DND-41 (cell line): ENCODE measurements at regions not wholly inside any gene's neighbourhood (a gene's known extent, or its start where the extent isn't known, plus 50 kb on each side); places are given as distances from the start of the nearest gene placed in this dataset.

Source experiments
- EZH2 ChIP-seq: IDR thresholded peaks from 3 replicates; pipeline ENCODE4 v1.6.1; 2012; ENCODE audit warnings: borderline replicate concordance, low read depth, mild to moderate bottlenecking, moderate library complexity, low read length, inconsistent platforms; ENCODE audit not compliant: severe bottlenecking
- TF ChIP-seq, protein P1 (sequence below): IDR thresholded peaks from 2 replicates; pipeline ENCODE4 v1.5.1; 2012; ENCODE audit warnings: borderline replicate concordance, low read length, moderate library complexity, mild to moderate bottlenecking; ENCODE audit not compliant: poor library complexity, severe bottlenecking; ENCODE audit errors: extremely low read depth

DNA sequence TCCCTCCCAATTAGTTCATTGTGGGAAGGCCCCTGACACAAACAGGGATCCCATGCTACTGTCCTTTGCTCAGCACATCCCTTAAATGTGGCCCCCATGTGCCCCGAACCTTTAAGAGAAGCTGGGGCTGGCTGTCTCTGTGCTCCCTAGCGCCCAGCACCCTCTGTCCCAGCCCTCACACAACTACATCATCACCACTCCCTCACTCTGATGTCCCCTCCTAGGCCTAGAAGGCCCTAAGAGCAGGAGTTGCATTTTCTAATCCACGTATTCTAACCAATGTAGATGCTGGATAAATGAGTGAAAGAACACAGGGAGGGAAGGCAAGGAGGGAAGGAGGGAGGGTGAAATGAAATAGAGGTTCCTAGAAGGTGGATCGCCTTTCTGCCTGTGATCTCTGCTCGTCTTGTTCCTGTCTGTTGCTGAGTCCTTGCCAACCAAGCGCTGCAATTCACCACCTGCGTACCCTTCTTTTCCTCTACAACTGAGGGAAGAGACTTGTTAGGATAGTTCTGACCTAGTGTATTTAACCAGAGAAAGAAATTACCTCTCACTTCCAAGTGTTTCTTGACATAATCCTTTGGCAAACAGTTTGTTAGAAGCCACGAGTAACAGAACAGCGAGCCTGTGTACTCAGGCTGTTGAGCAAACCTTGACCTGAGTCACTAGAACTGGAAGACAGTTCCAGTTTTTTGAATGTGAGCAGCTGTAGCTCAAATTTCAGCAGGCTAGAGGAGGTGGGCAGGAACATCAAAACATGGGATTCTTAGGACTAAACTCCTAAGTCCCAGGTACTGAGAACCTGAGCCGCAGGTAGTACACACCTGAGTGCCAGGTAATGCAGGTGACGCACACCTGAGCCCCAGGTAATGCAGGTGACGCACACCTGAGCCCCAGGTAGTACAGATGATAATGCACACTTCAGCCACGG is 181.5 kb upstream of the ID2 start:
- TF ChIP-seq, protein P1, sequence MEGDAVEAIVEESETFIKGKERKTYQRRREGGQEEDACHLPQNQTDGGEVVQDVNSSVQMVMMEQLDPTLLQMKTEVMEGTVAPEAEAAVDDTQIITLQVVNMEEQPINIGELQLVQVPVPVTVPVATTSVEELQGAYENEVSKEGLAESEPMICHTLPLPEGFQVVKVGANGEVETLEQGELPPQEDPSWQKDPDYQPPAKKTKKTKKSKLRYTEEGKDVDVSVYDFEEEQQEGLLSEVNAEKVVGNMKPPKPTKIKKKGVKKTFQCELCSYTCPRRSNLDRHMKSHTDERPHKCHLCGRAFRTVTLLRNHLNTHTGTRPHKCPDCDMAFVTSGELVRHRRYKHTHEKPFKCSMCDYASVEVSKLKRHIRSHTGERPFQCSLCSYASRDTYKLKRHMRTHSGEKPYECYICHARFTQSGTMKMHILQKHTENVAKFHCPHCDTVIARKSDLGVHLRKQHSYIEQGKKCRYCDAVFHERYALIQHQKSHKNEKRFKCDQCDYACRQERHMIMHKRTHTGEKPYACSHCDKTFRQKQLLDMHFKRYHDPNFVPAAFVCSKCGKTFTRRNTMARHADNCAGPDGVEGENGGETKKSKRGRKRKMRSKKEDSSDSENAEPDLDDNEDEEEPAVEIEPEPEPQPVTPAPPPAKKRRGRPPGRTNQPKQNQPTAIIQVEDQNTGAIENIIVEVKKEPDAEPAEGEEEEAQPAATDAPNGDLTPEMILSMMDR = no peak
- TF ChIP-seq EZH2 = no peak
